Glutamatergic neuron (in vitro differentiated cells): ENCODE measurements at regions not wholly inside any gene's neighbourhood (a gene's known extent, or its start where the extent isn't known, plus 50 kb on each side); places are given as distances from the start of the nearest gene placed in this dataset.
"Not testable (repeated sequence)": the region's sequence is repeated elsewhere in the genome, so short reads cannot be mapped to it uniquely, and the experiment has no call there.

Experiments used
- DNase-seq: peaks from one replicate; pipeline ENCODE4 v3.0.0; 2022
- H3K27ac Mint-ChIP-seq: one replicate; pipeline ENCODE4 v1.8.0; 2020; ENCODE audit warnings: mild to moderate bottlenecking, mixed read lengths, inconsistent platforms; ENCODE audit not compliant: unreplicated experiment
- H3K27me3 Mint-ChIP-seq: one replicate; pipeline ENCODE4 v1.8.0; 2020; ENCODE audit warnings: mild to moderate bottlenecking, moderate library complexity, mixed read lengths, inconsistent platforms; ENCODE audit not compliant: unreplicated experiment
- H3K36me3 Mint-ChIP-seq: one replicate; pipeline ENCODE4 v1.8.0; 2020; ENCODE audit warnings: mild to moderate bottlenecking, mixed read lengths, inconsistent platforms; ENCODE audit not compliant: unreplicated experiment
- H3K4me1 Mint-ChIP-seq: one replicate; pipeline ENCODE4 v1.8.0; 2020; ENCODE audit warnings: mild to moderate bottlenecking, low read depth, mixed read lengths, inconsistent platforms; ENCODE audit not compliant: unreplicated experiment
- H3K4me3 Mint-ChIP-seq: one replicate; pipeline ENCODE4 v1.8.0; 2020; ENCODE audit warnings: mild to moderate bottlenecking, mixed read lengths, inconsistent platforms; ENCODE audit not compliant: unreplicated experiment
- H3K9me3 Mint-ChIP-seq: one replicate; pipeline ENCODE4 v1.8.0; 2020; ENCODE audit warnings: mild to moderate bottlenecking, moderate library complexity, mixed read lengths, inconsistent platforms; ENCODE audit not compliant: unreplicated experiment

GRCh38 chr9:42335342-42335741, 151.9 kb downstream of the SPATA31A6 start:
- not testable (repeated sequence) for DNase-seq, H3K27me3 Mint-ChIP-seq, H3K4me3 Mint-ChIP-seq, H3K9me3 Mint-ChIP-seq, H3K36me3 Mint-ChIP-seq, H3K27ac Mint-ChIP-seq, H3K4me1 Mint-ChIP-seq

- not testable (repeated sequence) for H3K36me3 Mint-ChIP-seq, H3K4me3 Mint-ChIP-seq, H3K4me1 Mint-ChIP-seq, H3K27me3 Mint-ChIP-seq, DNase-seq, H3K9me3 Mint-ChIP-seq
- peak overlapping the region; percentile 83 for H3K27ac Mint-ChIP-seq
Measured at GRCh38 chr9:42335984-42336657, 152.7 kb downstream of the SPATA31A6 start.

- not testable (repeated sequence) for H3K4me1 Mint-ChIP-seq, H3K9me3 Mint-ChIP-seq, H3K4me3 Mint-ChIP-seq, DNase-seq, H3K36me3 Mint-ChIP-seq, H3K27me3 Mint-ChIP-seq, H3K27ac Mint-ChIP-seq
Measured at GRCh38 chr9:42338275-42338674, 154.8 kb downstream of the SPATA31A6 start.

- H3K36me3 Mint-ChIP-seq, DNase-seq, H3K4me3 Mint-ChIP-seq, H3K27me3 Mint-ChIP-seq, H3K27ac Mint-ChIP-seq, H3K9me3 Mint-ChIP-seq, H3K4me1 Mint-ChIP-seq: not testable (repeated sequence)
Measured at GRCh38 chr9:42339671-42340434, 156.4 kb downstream of the SPATA31A6 start.

- H3K9me3 Mint-ChIP-seq, H3K27ac Mint-ChIP-seq, H3K4me1 Mint-ChIP-seq, H3K4me3 Mint-ChIP-seq, DNase-seq, H3K36me3 Mint-ChIP-seq, H3K27me3 Mint-ChIP-seq: not testable (repeated sequence)
Measured at GRCh38 chr9:42340435-42340723, 156.9 kb downstream of the SPATA31A6 start.

- H3K4me1 Mint-ChIP-seq, H3K27me3 Mint-ChIP-seq, H3K36me3 Mint-ChIP-seq, H3K9me3 Mint-ChIP-seq, H3K27ac Mint-ChIP-seq, DNase-seq, H3K4me3 Mint-ChIP-seq: not testable (repeated sequence)
Measured at GRCh38 chr9:42341860-42342259, 158.4 kb downstream of the SPATA31A6 start.

- DNase-seq, H3K27ac Mint-ChIP-seq, H3K27me3 Mint-ChIP-seq, H3K9me3 Mint-ChIP-seq, H3K36me3 Mint-ChIP-seq, H3K4me1 Mint-ChIP-seq, H3K4me3 Mint-ChIP-seq: not testable (repeated sequence)
Measured at GRCh38 chr9:42342297-42342696, 158.8 kb downstream of the SPATA31A6 start.

- H3K4me1 Mint-ChIP-seq, H3K36me3 Mint-ChIP-seq, DNase-seq, H3K27me3 Mint-ChIP-seq, H3K4me3 Mint-ChIP-seq, H3K9me3 Mint-ChIP-seq, H3K27ac Mint-ChIP-seq: not testable (repeated sequence)
Measured at GRCh38 chr9:42344508-42344907, 161.0 kb downstream of the SPATA31A6 start.

GRCh38 chr9:42346916-42347315, 163.5 kb downstream of the SPATA31A6 start:
- not testable (repeated sequence) for H3K36me3 Mint-ChIP-seq, H3K27me3 Mint-ChIP-seq, H3K4me3 Mint-ChIP-seq

GRCh38 chr9:42349181-42349580, 165.7 kb downstream of the SPATA31A6 start:
- DNase-seq, H3K9me3 Mint-ChIP-seq, H3K27ac Mint-ChIP-seq, H3K36me3 Mint-ChIP-seq, H3K27me3 Mint-ChIP-seq, H3K4me1 Mint-ChIP-seq, H3K4me3 Mint-ChIP-seq: not testable (repeated sequence)

More at GRCh38 chr9:42346916-42347315, 163.5 kb downstream of the SPATA31A6 start:
- DNase-seq, H3K4me1 Mint-ChIP-seq, H3K27ac Mint-ChIP-seq, H3K9me3 Mint-ChIP-seq: not testable (repeated sequence)

- H3K4me1 Mint-ChIP-seq, H3K4me3 Mint-ChIP-seq, H3K9me3 Mint-ChIP-seq, H3K36me3 Mint-ChIP-seq, H3K27ac Mint-ChIP-seq, DNase-seq, H3K27me3 Mint-ChIP-seq: not testable (repeated sequence)
Measured at GRCh38 chr9:42350412-42350811, 167.0 kb downstream of the SPATA31A6 start.

GRCh38 chr9:42357604-42358373, 174.3 kb downstream of the SPATA31A6 start:
- H3K36me3 Mint-ChIP-seq, H3K9me3 Mint-ChIP-seq, H3K27me3 Mint-ChIP-seq, DNase-seq: not testable (repeated sequence)
- Mint-ChIP-seq H3K4me3 (peak overlapping the region; percentile 69), H3K4me1 (peaks cover 27% of the 10 kb centered on the region), H3K27ac (peak overlapping the region; percentile 20)
